ENCODE measurements at regions not wholly inside any gene's neighbourhood (a gene's known extent, or its start where the extent isn't known, plus 50 kb on each side); places are given as distances from the start of the nearest gene placed in this dataset.

GRCh38 chr2:5950736-5951135, 258.6 kb downstream of the SOX11 start:
- intact Hi-C loops (cut with micrococcal nuclease) = no loop called here
- Mint-ChIP-seq H3K27ac (no peak overlapping the region), H3K27me3 (no peaks in the 10 kb centered on the region), H3K9me3 (ENCODE audit: insufficient read depth) (peaks cover 2% of the 10 kb centered on the region), H3K4me1 (no peaks in the 10 kb centered on the region), H3K4me3 (no peak overlapping the region)
- POLR2A ChIA-PET = no interaction called here
- TF ChIP-seq EZH2 (IDR thresholded peaks at IDR 0.05; ENCODE audit: borderline replicate concordance, insufficient read depth, low read depth, low read length, poor library complexity, severe bottlenecking) = no peak
- TF ChIP-seq, protein P1, sequence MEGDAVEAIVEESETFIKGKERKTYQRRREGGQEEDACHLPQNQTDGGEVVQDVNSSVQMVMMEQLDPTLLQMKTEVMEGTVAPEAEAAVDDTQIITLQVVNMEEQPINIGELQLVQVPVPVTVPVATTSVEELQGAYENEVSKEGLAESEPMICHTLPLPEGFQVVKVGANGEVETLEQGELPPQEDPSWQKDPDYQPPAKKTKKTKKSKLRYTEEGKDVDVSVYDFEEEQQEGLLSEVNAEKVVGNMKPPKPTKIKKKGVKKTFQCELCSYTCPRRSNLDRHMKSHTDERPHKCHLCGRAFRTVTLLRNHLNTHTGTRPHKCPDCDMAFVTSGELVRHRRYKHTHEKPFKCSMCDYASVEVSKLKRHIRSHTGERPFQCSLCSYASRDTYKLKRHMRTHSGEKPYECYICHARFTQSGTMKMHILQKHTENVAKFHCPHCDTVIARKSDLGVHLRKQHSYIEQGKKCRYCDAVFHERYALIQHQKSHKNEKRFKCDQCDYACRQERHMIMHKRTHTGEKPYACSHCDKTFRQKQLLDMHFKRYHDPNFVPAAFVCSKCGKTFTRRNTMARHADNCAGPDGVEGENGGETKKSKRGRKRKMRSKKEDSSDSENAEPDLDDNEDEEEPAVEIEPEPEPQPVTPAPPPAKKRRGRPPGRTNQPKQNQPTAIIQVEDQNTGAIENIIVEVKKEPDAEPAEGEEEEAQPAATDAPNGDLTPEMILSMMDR (IDR thresholded peaks at IDR 0.05) = no peak
- Histone ChIP-seq H4K20me1 (ENCODE audit: control insufficient read depth, insufficient read depth, low read length, poor library complexity, severe bottlenecking) (no peaks in the 10 kb centered on the region), H3K4me2 (replicated peaks; ENCODE audit: low read depth, low read length, poor library complexity, severe bottlenecking) (no peak overlapping the region), H3K9ac (ENCODE audit: low read length) (no peak overlapping the region), H3K79me2 (ENCODE audit: control insufficient read depth, insufficient read depth, low read length) (no peaks in the 10 kb centered on the region), H3K4me1 (ENCODE audit: control insufficient read depth in 2 of 2, insufficient read depth in 2 of 2, low read length in 2 of 2) (no peaks in the 10 kb centered on the region), H3K27ac (ENCODE audit: low read length in 2 of 2) (no peak overlapping the region), H3K36me3 (replicated peaks in 1 of 2; ENCODE audit: control extremely low read depth in 1 of 2, control insufficient read depth in 1 of 2, extremely low read depth in 1 of 2, insufficient read depth in 2 of 2, low read length in 1 of 2) (no peaks in the 10 kb centered on the region), H3K9me3 (ENCODE audit: control extremely low read depth in 1 of 3, control insufficient read depth in 2 of 3, insufficient read depth in 1 of 3, low read length in 2 of 3) (peaks cover 0 to 9% (median 0%) of the 10 kb centered on the region in 3 donors), H3K4me3 (ENCODE audit: control extremely low read depth in 1 of 5, extremely low read depth in 1 of 5, insufficient read depth in 1 of 5, low read depth in 2 of 5, low read length in 4 of 5) (no peak overlapping the region), H3K27me3 (replicated peaks in 1 of 4; ENCODE audit: control extremely low read depth in 1 of 4, control insufficient read depth in 3 of 4, insufficient read depth in 4 of 4, low read length in 3 of 4) (no peaks in the 10 kb centered on the region), H2AFZ (ENCODE audit: insufficient read depth, low read depth, low read length, poor library complexity, severe bottlenecking) (no peak overlapping the region)
- WGBS (ENCODE audit: insufficient coverage) = 90% methylated on average over 2 of the region's 5 CpGs
- CTCF ChIA-PET = no interaction called here
- ATAC-seq (ENCODE audit: low read depth) = no peak
- no peak for DNase-seq

DNA sequence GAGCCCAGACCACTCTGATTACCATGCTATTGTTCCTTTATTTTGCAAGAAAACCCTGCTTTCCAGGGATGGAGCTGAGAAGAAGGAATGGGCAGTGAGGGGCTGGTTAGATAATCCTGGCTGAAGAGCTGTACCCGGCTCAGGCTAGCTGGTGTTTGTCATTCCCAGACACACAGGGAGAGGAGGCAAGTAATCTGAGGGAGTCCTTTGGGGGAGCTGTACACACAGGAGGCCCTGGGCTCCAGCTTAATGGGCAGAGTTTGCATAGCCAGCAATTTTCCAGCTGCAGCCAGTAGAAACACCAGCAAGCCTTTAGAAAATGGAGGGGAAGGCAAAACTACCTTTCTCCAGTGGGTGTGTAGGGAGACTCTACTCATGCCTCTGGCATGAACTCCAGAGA, 259.3 kb downstream of the SOX11 start:
- Mint-ChIP-seq H3K4me1 (no peaks in the 10 kb centered on the region), H3K9me3 (ENCODE audit: insufficient read depth) (peaks cover 2% of the 10 kb centered on the region), H3K4me3 (no peak overlapping the region), H3K27me3 (no peaks in the 10 kb centered on the region), H3K27ac (no peak overlapping the region)
- no peak for DNase-seq
- no peaks in the 10 kb centered on the region for H3K27me3 ChIP-seq (replicated peaks in 1 of 4; ENCODE audit: control extremely low read depth in 1 of 4, control insufficient read depth in 3 of 4, insufficient read depth in 4 of 4, low read length in 3 of 4)
- POLR2A ChIA-PET = no interaction called here
- no peaks in the 10 kb centered on the region for H3K79me2 ChIP-seq (ENCODE audit: control insufficient read depth, insufficient read depth, low read length)
- WGBS (ENCODE audit: insufficient coverage) = 100% methylated on average over 1 of the region's 1 CpG
- no peaks in the 10 kb centered on the region for H3K4me1 ChIP-seq (ENCODE audit: control insufficient read depth in 2 of 2, insufficient read depth in 2 of 2, low read length in 2 of 2)
- no peak overlapping the region for H3K27ac ChIP-seq (ENCODE audit: low read length in 2 of 2)
- H3K4me2 ChIP-seq (replicated peaks; ENCODE audit: low read depth, low read length, poor library complexity, severe bottlenecking) = no peak overlapping the region
- no peaks in the 10 kb centered on the region for H4K20me1 ChIP-seq (ENCODE audit: control insufficient read depth, insufficient read depth, low read length, poor library complexity, severe bottlenecking)
- no peak overlapping the region for H3K4me3 ChIP-seq (ENCODE audit: control extremely low read depth in 1 of 5, extremely low read depth in 1 of 5, insufficient read depth in 1 of 5, low read depth in 2 of 5, low read length in 4 of 5)
- peaks cover 0 to 9% (median 0%) of the 10 kb centered on the region in 3 donors for H3K9me3 ChIP-seq (ENCODE audit: control extremely low read depth in 1 of 3, control insufficient read depth in 2 of 3, insufficient read depth in 1 of 3, low read length in 2 of 3)
- no peak for ATAC-seq (ENCODE audit: low read depth)
- intact Hi-C loops (cut with micrococcal nuclease) = no loop called here
- CTCF ChIA-PET = no interaction called here
- no peak overlapping the region for H2AFZ ChIP-seq (ENCODE audit: insufficient read depth, low read depth, low read length, poor library complexity, severe bottlenecking)
- H3K36me3 ChIP-seq (replicated peaks in 1 of 2; ENCODE audit: control extremely low read depth in 1 of 2, control insufficient read depth in 1 of 2, extremely low read depth in 1 of 2, insufficient read depth in 2 of 2, low read length in 1 of 2) = no peaks in the 10 kb centered on the region
- no peak overlapping the region for H3K9ac ChIP-seq (ENCODE audit: low read length)
- no peak for TF ChIP-seq EZH2 (IDR thresholded peaks at IDR 0.05; ENCODE audit: borderline replicate concordance, insufficient read depth, low read depth, low read length, poor library complexity, severe bottlenecking)
- TF ChIP-seq, protein P1 (IDR thresholded peaks at IDR 0.05) = no peak

Measured in B cell (primary cell).